ENCODE measurements at regions not wholly inside any gene's neighbourhood (a gene's known extent, or its start where the extent isn't known, plus 50 kb on each side); places are given as distances from the start of the nearest gene placed in this dataset.

- TF ChIP-seq CTCF (IDR thresholded peaks at IDR 0.05; ENCODE audit: extremely low read depth in 1 of 2, insufficient read depth in 1 of 2, low read depth in 1 of 2, low read length in 2 of 2) (no peak), MAX (IDR thresholded peaks at IDR 0.05; ENCODE audit: insufficient read depth, insufficient read length) (no peak), POLR2AphosphoS5 (IDR thresholded peaks at IDR 0.05; ENCODE audit: insufficient read depth, low read depth, low read length) (no peak), EZH2 (IDR thresholded peaks at IDR 0.05; ENCODE audit: borderline replicate concordance, low read depth, low read length, severe bottlenecking) (no peak), MYC (IDR thresholded peaks at IDR 0.05; ENCODE audit: low read depth, low read length) (no peak)
Observed at GRCh38 chr1:39115271-39116110, 89.0 kb upstream of the MACF1 start.

Measured in endothelial cell of umbilical vein (primary cell).